Spinal cord (tissue), 9 donors: ENCODE measurements at regions not wholly inside any gene's neighbourhood (a gene's known extent, or its start where the extent isn't known, plus 50 kb on each side); places are given as distances from the start of the nearest gene placed in this dataset.

Source experiments
- DNase-seq, 6 donors: peaks; one replicate each; pipeline versions ENCODE4 v3.0.0 to v3.0.0-alpha.2; 2013 to 2015; ENCODE audit warnings: low spot score in 6 of 6, low read depth in 4 of 6
- H3K27ac ChIP-seq: one replicate; pipeline ENCODE4 v1.5.1; 2013; ENCODE audit warnings: low read depth, low read length, control low read depth
- H3K27me3 ChIP-seq: one replicate; pipeline ENCODE4 v1.6.1; 2013; ENCODE audit warnings: low read length; ENCODE audit not compliant: control insufficient read depth, insufficient read depth
- H3K36me3 ChIP-seq: one replicate; pipeline ENCODE4 v1.6.1; 2013; ENCODE audit warnings: low read length; ENCODE audit not compliant: control insufficient read depth, insufficient read depth
- H3K4me1 ChIP-seq: one replicate; pipeline ENCODE4 v1.6.1; 2013; ENCODE audit warnings: low read length; ENCODE audit not compliant: control insufficient read depth, insufficient read depth
- H3K4me3 ChIP-seq: one replicate; pipeline ENCODE4 v1.5.1; 2013; ENCODE audit warnings: low read depth, low read length, control low read depth
- H3K9me3 ChIP-seq: one replicate; pipeline ENCODE4 v1.6.1; 2013; ENCODE audit warnings: low read length; ENCODE audit not compliant: control insufficient read depth, insufficient read depth
- whole genome bisulfite sequencing: methylation state at CpG from one replicate; pipeline ENCODE4 v1.1.5; 2013; ENCODE audit warnings: missing lambda C conversion rate; ENCODE audit not compliant: insufficient coverage; 5-methylcytosine and 5-hydroxymethylcytosine counted together
- donor health status: healthy.

GRCh38 chr11:134763030-134763388 is 351.0 kb upstream of the B3GAT1 start:
- WGBS: 78% methylated on average over 16 of the region's 16 CpGs
- peaks cover 2% of the 10 kb centered on the region for H3K36me3 ChIP-seq
- H3K27me3 ChIP-seq: no peaks in the 10 kb centered on the region
- DNase-seq: no peak
- no peaks in the 10 kb centered on the region for H3K9me3 ChIP-seq
- peaks cover 13% of the 10 kb centered on the region for H3K4me1 ChIP-seq
- H3K4me3 ChIP-seq: no peak overlapping the region
- H3K27ac ChIP-seq: no peak overlapping the region

- 85% methylated on average over 59 of the region's 59 CpGs for WGBS
- Histone ChIP-seq H3K9me3 (no peaks in the 10 kb centered on the region), H3K27me3 (no peaks in the 10 kb centered on the region), H3K4me1 (peaks cover 13% of the 10 kb centered on the region), H3K27ac (no peak overlapping the region), H3K4me3 (peak overlapping the region; percentile 26), H3K36me3 (peaks cover 2% of the 10 kb centered on the region)
- DNase-seq: no peak
These were observed 350.4 kb upstream of the B3GAT1 start for GRCh38 chr11:134762248-134763029.

GRCh38 chr11:134761926-134762247 is 349.8 kb upstream of the B3GAT1 start:
- H3K36me3 ChIP-seq: peaks cover 2% of the 10 kb centered on the region
- DNase-seq: no peak
- H3K27ac ChIP-seq: no peak overlapping the region
- H3K27me3 ChIP-seq: no peaks in the 10 kb centered on the region
- WGBS: 87% methylated on average over 20 of the region's 20 CpGs
- H3K4me3 ChIP-seq: no peak overlapping the region
- H3K4me1 ChIP-seq: peaks cover 13% of the 10 kb centered on the region
- no peaks in the 10 kb centered on the region for H3K9me3 ChIP-seq

- 91% methylated on average over 12 of the region's 12 CpGs for WGBS
- H3K36me3 ChIP-seq: peaks cover 2% of the 10 kb centered on the region
- DNase-seq: no peak
- H3K4me3 ChIP-seq: no peak overlapping the region
- no peak overlapping the region for H3K27ac ChIP-seq
- no peaks in the 10 kb centered on the region for H3K27me3 ChIP-seq
- no peaks in the 10 kb centered on the region for H3K9me3 ChIP-seq
- peaks cover 13% of the 10 kb centered on the region for H3K4me1 ChIP-seq
These were observed 349.3 kb upstream of the B3GAT1 start for GRCh38 chr11:134761386-134761785.

- WGBS: 43% methylated on average over 2 of the region's 3 CpGs
- no peak for DNase-seq
- H3K27me3 ChIP-seq: no peaks in the 10 kb centered on the region
- H3K4me1 ChIP-seq: peaks cover 12% of the 10 kb centered on the region
- no peaks in the 10 kb centered on the region for H3K9me3 ChIP-seq
- H3K27ac ChIP-seq: no peak overlapping the region
- H3K4me3 ChIP-seq: no peak overlapping the region
- H3K36me3 ChIP-seq: peaks cover 2% of the 10 kb centered on the region
These were observed 348.9 kb upstream of the B3GAT1 start for GRCh38 chr11:134760957-134761356.

GRCh38 chr11:134760299-134760698 is 348.3 kb upstream of the B3GAT1 start:
- Histone ChIP-seq H3K27me3 (no peaks in the 10 kb centered on the region), H3K9me3 (no peaks in the 10 kb centered on the region), H3K27ac (no peak overlapping the region), H3K36me3 (peaks cover 2% of the 10 kb centered on the region), H3K4me3 (no peak overlapping the region), H3K4me1 (peaks cover 9% of the 10 kb centered on the region)
- DNase-seq: peak in 1 of 6 donors; percentile 34
- 57% methylated on average over 7 of the region's 12 CpGs for WGBS

- Histone ChIP-seq H3K27ac (no peak overlapping the region), H3K27me3 (no peaks in the 10 kb centered on the region), H3K4me3 (no peak overlapping the region), H3K4me1 (peaks cover 9% of the 10 kb centered on the region), H3K36me3 (peaks cover 2% of the 10 kb centered on the region), H3K9me3 (no peaks in the 10 kb centered on the region)
- DNase-seq: peak in 1 of 6 donors; percentile 35
- 53% methylated on average over 11 of the region's 11 CpGs for WGBS
These were observed 347.8 kb upstream of the B3GAT1 start for GRCh38 chr11:134759855-134760254.

- no peaks in the 10 kb centered on the region for H3K27me3 ChIP-seq
- 41% methylated on average over 11 of the region's 11 CpGs for WGBS
- H3K36me3 ChIP-seq: peaks cover 2% of the 10 kb centered on the region
- H3K4me1 ChIP-seq: peaks cover 9% of the 10 kb centered on the region
- no peak overlapping the region for H3K4me3 ChIP-seq
- no peaks in the 10 kb centered on the region for H3K9me3 ChIP-seq
- H3K27ac ChIP-seq: no peak overlapping the region
- DNase-seq: peak in 2 of 6 donors; percentile 45 to 62
These were observed 347.2 kb upstream of the B3GAT1 start for GRCh38 chr11:134759274-134759673.

- WGBS: 90% methylated on average over 8 of the region's 10 CpGs
- peaks cover 2% of the 10 kb centered on the region for H3K36me3 ChIP-seq
- no peak for DNase-seq
- H3K27ac ChIP-seq: no peak overlapping the region
- peaks cover 9% of the 10 kb centered on the region for H3K4me1 ChIP-seq
- H3K9me3 ChIP-seq: no peaks in the 10 kb centered on the region
- peaks cover 2% of the 10 kb centered on the region for H3K27me3 ChIP-seq
- H3K4me3 ChIP-seq: no peak overlapping the region
These were observed 346.4 kb upstream of the B3GAT1 start for GRCh38 chr11:134758342-134758931.

GRCh38 chr11:134757633-134758032 is 345.6 kb upstream of the B3GAT1 start:
- H3K4me1 ChIP-seq: peaks cover 4% of the 10 kb centered on the region
- H3K9me3 ChIP-seq: no peaks in the 10 kb centered on the region
- no peaks in the 10 kb centered on the region for H3K36me3 ChIP-seq
- H3K27ac ChIP-seq: no peak overlapping the region
- peaks cover 2% of the 10 kb centered on the region for H3K27me3 ChIP-seq
- no peak for DNase-seq
- H3K4me3 ChIP-seq: no peak overlapping the region
- 96% methylated on average over 3 of the region's 3 CpGs for WGBS
